Activated CD4-positive, alpha-beta T cell treated with anti-CD3 and anti-CD28 coated beads, Interleukin-2, amount 50 U/mL, for 16 hours (primary cell): ENCODE measurements at regions not wholly inside any gene's neighbourhood (a gene's known extent, or its start where the extent isn't known, plus 50 kb on each side); places are given as distances from the start of the nearest gene placed in this dataset.
A peak's percentile ranks its signal among the peaks of the same experiment; 100 is the strongest.
"Not testable (repeated sequence)": the region's sequence is repeated elsewhere in the genome, so short reads cannot be mapped to it uniquely, and the experiment has no call there.

Experiments used
- DNase-seq: peaks from one replicate; pipeline ENCODE4 v3.0.0-alpha.2; 2020

DNA sequence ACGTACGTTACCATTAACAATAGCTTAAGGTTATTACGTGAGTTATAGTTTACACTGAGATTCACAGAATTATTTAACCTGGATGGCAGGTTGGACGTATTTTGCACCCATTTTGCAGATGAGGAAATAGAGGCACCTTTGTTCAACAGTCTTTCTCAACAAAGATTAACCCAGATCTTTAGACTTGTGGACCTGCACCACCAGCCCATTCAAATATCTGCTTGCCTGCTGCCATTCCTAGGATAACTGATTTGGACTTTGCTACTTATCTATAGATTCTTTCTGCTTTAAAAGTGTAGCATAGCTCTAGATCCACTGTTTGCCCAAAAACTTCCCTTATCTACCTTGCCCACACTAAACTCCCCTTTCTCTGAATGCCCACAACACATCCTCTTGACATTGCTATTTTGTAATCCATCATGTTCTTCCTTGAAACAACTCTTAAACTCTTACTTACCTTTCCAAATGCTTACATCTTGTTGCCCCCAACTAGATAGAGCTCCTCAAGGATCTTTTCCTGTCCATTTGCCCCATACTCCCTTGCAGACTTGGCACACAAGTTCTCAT lies 56.4 kb upstream of the TNFAIP3 start:
- DNase-seq: no peak

DNA sequence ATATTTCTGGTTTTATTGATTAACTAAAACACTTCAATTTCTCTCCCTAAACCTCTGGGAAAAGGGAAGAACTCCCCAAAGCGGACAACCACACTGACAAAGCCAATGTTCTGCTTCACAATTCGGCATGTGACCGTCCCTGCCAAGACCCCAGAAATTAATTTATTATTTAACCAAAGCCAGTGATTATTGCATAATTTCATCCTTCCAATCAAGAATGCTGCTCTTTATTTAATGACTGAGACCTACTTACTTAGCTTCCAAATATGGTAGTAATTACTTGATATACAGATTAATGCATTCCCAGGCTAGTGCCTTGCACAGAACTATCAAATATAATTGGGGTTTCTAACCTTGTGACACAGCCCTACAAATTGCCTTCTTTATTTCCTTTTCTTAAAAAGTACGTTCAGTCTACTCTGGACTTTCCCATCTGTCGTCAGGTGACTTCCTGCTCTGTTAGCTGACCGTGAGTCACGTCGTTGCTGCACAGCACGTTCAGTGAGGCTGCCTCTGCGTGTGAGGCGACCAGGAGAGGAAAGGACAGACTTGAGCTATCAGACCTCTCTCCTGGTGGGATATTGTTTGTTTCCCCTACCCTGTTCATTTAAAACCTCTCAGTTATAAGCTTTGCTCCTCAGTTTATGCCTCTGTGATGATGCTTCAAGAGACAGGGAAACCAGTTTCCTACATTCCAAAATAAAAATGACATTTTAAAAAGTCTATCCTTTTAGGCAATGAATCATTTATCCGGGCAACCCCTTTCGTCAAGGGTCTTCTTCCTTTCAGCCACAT lies 55.7 kb upstream of the TNFAIP3 start:
- peak; percentile 92 for DNase-seq

DNA sequence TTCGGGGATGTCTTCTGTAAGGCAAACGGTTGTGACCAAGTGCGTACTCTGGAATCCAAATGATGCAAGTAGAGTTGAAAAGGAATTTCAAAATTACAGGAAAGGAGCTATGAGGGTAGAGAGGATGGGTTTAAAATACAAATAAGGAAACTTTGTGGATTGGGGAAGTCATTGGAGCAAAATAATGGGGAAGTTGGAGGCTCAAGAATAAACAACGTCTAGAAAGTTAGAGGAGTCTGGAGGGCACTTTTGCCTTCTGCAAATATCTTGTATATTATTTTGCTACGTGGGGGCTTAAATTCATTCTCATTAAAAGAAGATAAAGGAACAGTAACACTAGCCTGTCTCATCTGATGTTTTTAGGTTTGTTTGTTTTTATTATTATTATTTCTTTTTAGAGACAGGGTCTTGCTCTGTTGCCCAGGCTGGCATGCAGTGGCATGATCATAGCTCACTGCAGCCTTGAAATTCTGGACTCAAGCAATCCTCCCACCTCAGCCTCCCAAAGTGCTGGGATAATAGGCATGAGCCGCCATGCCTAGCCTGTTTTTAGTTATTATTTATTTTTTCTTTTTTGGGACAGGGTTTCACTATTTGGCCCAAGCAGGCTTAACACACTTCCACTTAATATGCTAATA lies 55.0 kb upstream of the TNFAIP3 start:
- DNase-seq: no peak

DNA sequence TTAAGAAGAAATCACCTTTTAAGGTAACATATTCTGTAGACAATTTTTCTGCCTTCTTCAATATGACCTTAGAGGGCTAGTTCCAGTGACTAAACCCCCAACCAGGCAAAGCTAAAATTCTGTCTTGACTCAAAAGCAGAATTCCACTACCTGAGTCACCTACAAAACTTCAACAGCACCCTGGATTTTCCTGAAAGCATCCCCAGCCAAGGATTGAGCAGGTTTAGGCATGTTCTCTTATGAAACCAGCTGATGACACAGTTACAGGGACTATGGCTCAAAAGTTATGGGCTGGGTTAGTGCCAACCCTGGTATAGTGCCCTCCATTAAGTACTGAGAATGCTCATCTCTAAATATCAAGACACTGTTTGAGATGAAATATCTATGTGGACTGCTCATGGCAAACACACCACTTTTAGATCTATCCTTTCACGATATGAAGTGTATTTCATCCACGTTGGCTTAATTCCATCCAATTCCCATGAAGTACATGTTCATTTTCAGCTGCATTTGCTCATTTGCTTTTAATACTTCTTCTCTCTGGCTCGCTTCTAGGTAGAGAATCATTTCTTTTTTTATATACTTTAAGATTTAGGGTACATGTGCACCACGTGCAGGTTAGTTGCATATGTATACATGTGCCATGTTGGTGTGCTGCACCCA lies 53.6 kb upstream of the TNFAIP3 start:
- DNase-seq: no peak

DNA sequence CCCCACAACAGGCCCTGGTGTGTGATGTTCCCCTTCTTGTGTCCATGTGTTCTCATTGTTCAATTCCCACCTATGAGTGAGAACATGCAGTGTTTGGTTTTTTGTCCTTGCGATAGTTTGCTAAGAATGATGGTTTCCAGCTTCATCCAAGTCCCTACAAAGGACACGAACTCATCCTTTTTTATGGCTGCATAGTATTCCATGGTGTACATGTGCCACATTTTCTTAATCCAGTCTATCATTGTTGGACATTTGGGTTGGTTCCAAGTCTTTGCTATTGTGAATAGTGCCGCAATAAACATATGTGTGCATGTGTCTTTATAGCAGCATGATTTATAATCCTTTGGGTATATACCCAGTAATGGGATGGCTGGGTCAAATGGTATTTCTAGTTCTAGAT lies 53.0 kb upstream of the TNFAIP3 start:
- DNase-seq: not testable (repeated sequence)

DNA sequence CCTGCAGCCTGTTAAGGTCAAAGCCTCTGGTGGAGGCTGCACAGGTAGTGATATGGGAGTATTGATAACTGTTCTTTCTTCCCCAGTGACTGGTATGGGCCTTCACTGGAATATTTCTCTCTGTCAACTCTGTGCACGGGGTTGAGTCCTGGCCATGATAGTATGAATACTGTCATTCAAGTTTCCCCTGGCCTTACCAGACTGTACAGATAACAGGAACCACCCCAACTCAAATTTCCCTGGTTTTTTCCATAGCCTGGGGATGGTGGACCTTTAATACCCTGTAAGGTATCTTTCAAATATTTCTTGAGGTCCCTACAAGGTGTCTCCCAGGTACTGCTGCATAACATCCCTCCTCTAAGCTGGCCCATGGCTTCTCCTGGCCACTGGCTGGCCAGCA lies 51.4 kb upstream of the TNFAIP3 start:
- no peak for DNase-seq

DNA sequence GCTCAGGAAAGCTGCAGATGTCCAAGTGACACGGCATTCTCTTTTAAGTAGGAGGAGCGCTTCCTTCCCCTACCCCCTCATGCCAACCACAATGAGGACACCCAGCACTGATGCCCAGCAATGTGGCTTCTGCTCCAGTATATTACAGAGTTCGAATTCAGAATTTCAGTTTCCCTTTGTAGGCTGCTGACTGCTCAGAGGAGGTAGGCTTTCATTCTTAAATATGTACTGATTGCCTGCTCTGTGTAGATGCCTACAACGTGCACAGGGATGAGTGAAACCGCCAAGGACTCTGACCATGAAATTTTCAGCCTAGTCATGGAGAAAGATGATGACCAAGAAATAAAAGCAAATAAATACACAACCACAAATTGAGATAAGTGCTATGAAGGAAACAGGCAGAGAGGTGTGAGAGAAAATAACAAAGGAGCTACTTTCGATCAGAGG lies 50.9 kb upstream of the TNFAIP3 start:
- no peak for DNase-seq

DNA sequence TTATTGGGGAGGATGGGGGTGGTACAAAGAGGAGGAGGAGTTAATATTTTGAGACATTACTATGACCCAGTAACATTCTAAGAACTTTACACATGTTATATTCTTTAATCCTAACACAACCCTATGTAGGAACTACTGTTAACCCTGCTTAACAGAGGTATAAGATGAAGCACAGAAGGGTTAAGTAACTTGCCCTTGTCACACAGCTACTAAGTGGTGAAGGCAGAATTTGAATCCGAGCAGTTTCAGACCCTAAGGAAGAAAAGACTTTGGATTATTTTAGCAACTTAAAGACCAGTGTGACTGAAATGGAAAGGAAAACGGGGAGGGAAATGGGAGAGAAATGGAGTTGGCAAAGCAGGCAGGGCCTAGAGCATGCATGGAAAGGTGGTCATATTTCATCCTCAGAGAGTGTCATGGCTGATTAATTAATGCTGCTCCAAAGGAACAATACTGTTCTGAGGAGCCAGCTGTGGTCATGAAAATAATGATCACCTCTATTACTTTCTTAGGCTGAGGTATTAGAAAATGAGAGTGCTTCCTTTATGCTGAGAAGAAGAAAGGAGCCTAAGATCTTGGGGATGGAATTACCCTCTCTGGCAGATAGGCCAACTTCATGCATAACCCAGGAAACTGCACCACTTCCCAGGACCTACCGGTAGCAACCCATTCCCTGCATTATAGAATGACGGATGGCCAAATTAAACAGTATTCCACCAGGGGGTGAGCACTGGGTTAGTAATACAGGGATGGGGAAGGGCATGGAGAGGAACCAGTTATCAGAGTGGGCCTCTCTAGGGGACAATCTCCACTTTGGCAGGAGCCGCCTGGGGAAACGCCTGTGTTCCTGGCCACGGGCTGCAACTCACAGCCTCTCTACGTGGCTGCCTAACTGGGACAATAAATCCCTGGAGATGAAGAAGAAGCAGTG lies 50.1 kb upstream of the TNFAIP3 start:
- DNase-seq: no peak
